ENCODE measurements at regions not wholly inside any gene's neighbourhood (a gene's known extent, or its start where the extent isn't known, plus 50 kb on each side); places are given as distances from the start of the nearest gene placed in this dataset.

DNA sequence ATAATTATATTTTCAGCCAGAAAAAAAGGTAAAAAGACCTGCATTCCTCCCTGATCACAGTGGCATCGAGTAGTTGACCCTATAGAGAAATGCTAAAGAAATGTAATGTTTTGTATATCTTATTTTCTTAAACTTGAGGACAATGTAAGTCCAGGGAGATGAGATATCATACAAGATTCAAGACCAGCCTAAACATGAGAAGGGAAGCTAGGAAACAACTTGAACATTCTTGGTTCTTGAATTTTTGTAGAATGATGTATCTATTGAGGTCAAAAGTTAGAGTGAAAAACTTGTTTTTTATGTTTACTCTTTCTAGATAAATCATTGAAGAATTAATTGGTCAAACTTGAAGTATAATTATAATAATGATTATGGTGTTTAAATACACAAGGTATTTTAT, 497.7 kb upstream of the TBL1XR1 start:
- ChIA-PET CTCF (ENCODE audit: partially characterized antibody) (no interaction called here), POLR2A (ENCODE audit: partially characterized antibody) (no interaction called here)
- no peak overlapping the region for H2BK120ac ChIP-seq (replicated peaks; ENCODE audit: low read depth, low read length)
- DNase-seq (ENCODE audit: low read depth in 1 of 2, low spot score in 2 of 2) (no peak), FAIRE-seq (no peak)
- no peak overlapping the region for H2AK5ac ChIP-seq (ENCODE audit: low read depth, low read length)
- no peaks in the 10 kb centered on the region for H3K9me3 ChIP-seq (ENCODE audit: insufficient read depth in 2 of 2, low read depth in 1 of 2, low read length in 1 of 2)
- no peak overlapping the region for H2BK20ac ChIP-seq (ENCODE audit: low read length)
- H3K23me2 ChIP-seq (ENCODE audit: low read depth, low read length), result no peaks in the 10 kb centered on the region
- no peak overlapping the region for H2BK15ac ChIP-seq (ENCODE audit: low read length)
- no peaks in the 10 kb centered on the region for H3K79me1 ChIP-seq (ENCODE audit: low read depth, low read length)
- H3K27ac ChIP-seq (ENCODE audit: low read depth, low read length), result no peak overlapping the region
- H2BK5ac ChIP-seq (ENCODE audit: low read depth, low read length), result no peak overlapping the region
- no peak overlapping the region for H3K4ac ChIP-seq (replicated peaks; ENCODE audit: insufficient read length, low read depth, low read length)
- no peaks in the 10 kb centered on the region for H3K27me3 ChIP-seq (replicated peaks in 1 of 4; ENCODE audit: control insufficient read depth in 3 of 4, extremely low read depth in 1 of 4, insufficient read depth in 3 of 4, low read length in 3 of 4)
- H3K4me2 ChIP-seq (ENCODE audit: insufficient read depth in 1 of 2, low read depth in 2 of 2, low read length in 2 of 2), result no peak overlapping the region
- H4K5ac ChIP-seq (ENCODE audit: insufficient read length, low read depth, low read length), result no peak overlapping the region
- peaks cover 0 to 2% (median 0%) of the 10 kb centered on the region in 4 experiments; a peak in 1 of 7 replicates for H3K4me1 ChIP-seq (replicated peaks in 1 of 4; ENCODE audit: control insufficient read depth in 3 of 4, insufficient read depth in 4 of 4, low read length in 3 of 4)
- no peak overlapping the region for H3K18ac ChIP-seq (ENCODE audit: extremely low read depth, low read length)
- no peak overlapping the region for H3K4me3 ChIP-seq (ENCODE audit: extremely low read depth in 1 of 4, insufficient read depth in 2 of 4, low read depth in 3 of 4, low read length in 4 of 4)
- no peak overlapping the region for H4K8ac ChIP-seq (ENCODE audit: extremely low read depth, insufficient read depth, low read length)
- no peaks in the 10 kb centered on the region for H3K79me2 ChIP-seq (ENCODE audit: control insufficient read depth in 1 of 2, insufficient read depth in 2 of 2, low read length in 2 of 2)
- 89% methylated on average over 1 of the region's 1 CpG; no CpG with 5 or more reads in 1 of the 2 experiments for WGBS, 2 experiments (ENCODE audit: extremely low coverage in 1 of 2, insufficient coverage in 1 of 2, insufficient read length in 1 of 2, insufficient replicate concordance in 2 of 2, low coverage in 1 of 2, low lambda C conversion rate in 2 of 2, missing lambda C conversion rate in 1 of 2)
- H4K20me1 ChIP-seq (replicated peaks in 1 of 2; ENCODE audit: control insufficient read depth in 1 of 2, insufficient read depth in 2 of 2, low read length in 2 of 2), result no peaks in the 10 kb centered on the region
- no peak overlapping the region for H3K56ac ChIP-seq (replicated peaks; ENCODE audit: insufficient read length, low read depth, low read length)
- no peaks in the 10 kb centered on the region for H3K36me3 ChIP-seq (ENCODE audit: control insufficient read depth in 2 of 4, insufficient read depth in 4 of 4, low read length in 3 of 4)
- no peak overlapping the region for H3K23ac ChIP-seq (ENCODE audit: insufficient read length)
- no peak overlapping the region for H3K9ac ChIP-seq (replicated peaks in 1 of 4; ENCODE audit: extremely low read depth in 1 of 4, low read depth in 3 of 4, low read length in 3 of 4)
- H3K14ac ChIP-seq (ENCODE audit: insufficient read length), result no peak overlapping the region
- H4K91ac ChIP-seq (replicated peaks; ENCODE audit: insufficient read length, low read length), result no peak overlapping the region
- H2AFZ ChIP-seq (ENCODE audit: low read length), result no peak overlapping the region
- no peak overlapping the region for H2BK12ac ChIP-seq (ENCODE audit: low read depth, low read length)
- TF ChIP-seq RAD21 (IDR thresholded peaks at IDR 0.05 in 1 of 2, conservative IDR thresholded peaks at IDR 0.05 in 1 of 2; ENCODE audit: low read depth in 2 of 2, low read length in 2 of 2) (no peak), RXRA (IDR thresholded peaks at IDR 0.05; ENCODE audit: insufficient read depth, low read depth, low read length) (no peak), CBX8 (IDR thresholded peaks at IDR 0.05; ENCODE audit: borderline replicate concordance, low read depth, low read length) (no peak), KDM4A (IDR thresholded peaks at IDR 0.05; ENCODE audit: low read depth, low read length, severe bottlenecking) (no peak), GABPA (IDR thresholded peaks at IDR 0.05; ENCODE audit: borderline replicate concordance, insufficient read depth, low read length) (no peak), PHF8 (conservative IDR thresholded peaks at IDR 0.05; ENCODE audit: low read depth, low read length) (no peak), FOSL1 (IDR thresholded peaks at IDR 0.05; ENCODE audit: insufficient read depth, low read depth, low read length) (no peak), CTBP2 (IDR thresholded peaks at IDR 0.05; ENCODE audit: borderline replicate concordance, insufficient read depth, insufficient read length, low read length) (no peak), EGR1 (IDR thresholded peaks at IDR 0.05; ENCODE audit: borderline replicate concordance, low read depth, low read length) (no peak), KDM1A (IDR thresholded peaks at IDR 0.05; ENCODE audit: borderline replicate concordance, low read length) (no peak), SIN3A (conservative IDR thresholded peaks at IDR 0.05 in 1 of 2, IDR thresholded peaks at IDR 0.05 in 1 of 2; ENCODE audit: low read depth in 1 of 2, low read length in 2 of 2) (no peak)
- TF ChIP-seq, protein P1, sequence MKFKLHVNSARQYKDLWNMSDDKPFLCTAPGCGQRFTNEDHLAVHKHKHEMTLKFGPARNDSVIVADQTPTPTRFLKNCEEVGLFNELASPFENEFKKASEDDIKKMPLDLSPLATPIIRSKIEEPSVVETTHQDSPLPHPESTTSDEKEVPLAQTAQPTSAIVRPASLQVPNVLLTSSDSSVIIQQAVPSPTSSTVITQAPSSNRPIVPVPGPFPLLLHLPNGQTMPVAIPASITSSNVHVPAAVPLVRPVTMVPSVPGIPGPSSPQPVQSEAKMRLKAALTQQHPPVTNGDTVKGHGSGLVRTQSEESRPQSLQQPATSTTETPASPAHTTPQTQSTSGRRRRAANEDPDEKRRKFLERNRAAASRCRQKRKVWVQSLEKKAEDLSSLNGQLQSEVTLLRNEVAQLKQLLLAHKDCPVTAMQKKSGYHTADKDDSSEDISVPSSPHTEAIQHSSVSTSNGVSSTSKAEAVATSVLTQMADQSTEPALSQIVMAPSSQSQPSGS (IDR thresholded peaks at IDR 0.05; ENCODE audit: low read length), result no peak
